ENCODE measurements at regions not wholly inside any gene's neighbourhood (a gene's known extent, or its start where the extent isn't known, plus 50 kb on each side); places are given as distances from the start of the nearest gene placed in this dataset.

GRCh38 chr11:43548916-43549315, 131.6 kb upstream of the HSD17B12 start:
- TF ChIP-seq, protein P1, sequence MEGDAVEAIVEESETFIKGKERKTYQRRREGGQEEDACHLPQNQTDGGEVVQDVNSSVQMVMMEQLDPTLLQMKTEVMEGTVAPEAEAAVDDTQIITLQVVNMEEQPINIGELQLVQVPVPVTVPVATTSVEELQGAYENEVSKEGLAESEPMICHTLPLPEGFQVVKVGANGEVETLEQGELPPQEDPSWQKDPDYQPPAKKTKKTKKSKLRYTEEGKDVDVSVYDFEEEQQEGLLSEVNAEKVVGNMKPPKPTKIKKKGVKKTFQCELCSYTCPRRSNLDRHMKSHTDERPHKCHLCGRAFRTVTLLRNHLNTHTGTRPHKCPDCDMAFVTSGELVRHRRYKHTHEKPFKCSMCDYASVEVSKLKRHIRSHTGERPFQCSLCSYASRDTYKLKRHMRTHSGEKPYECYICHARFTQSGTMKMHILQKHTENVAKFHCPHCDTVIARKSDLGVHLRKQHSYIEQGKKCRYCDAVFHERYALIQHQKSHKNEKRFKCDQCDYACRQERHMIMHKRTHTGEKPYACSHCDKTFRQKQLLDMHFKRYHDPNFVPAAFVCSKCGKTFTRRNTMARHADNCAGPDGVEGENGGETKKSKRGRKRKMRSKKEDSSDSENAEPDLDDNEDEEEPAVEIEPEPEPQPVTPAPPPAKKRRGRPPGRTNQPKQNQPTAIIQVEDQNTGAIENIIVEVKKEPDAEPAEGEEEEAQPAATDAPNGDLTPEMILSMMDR (IDR thresholded peaks at IDR 0.05; ENCODE audit: low read length) = no peak
- TF ChIP-seq EZH2 (IDR thresholded peaks at IDR 0.05; ENCODE audit: borderline replicate concordance, low read length) = no peak
